HS-27A (cell line): ENCODE measurements at regions not wholly inside any gene's neighbourhood (a gene's known extent, or its start where the extent isn't known, plus 50 kb on each side); places are given as distances from the start of the nearest gene placed in this dataset.

Experiments
- DNase-seq: peaks from one replicate; pipeline ENCODE4 v3.0.0-alpha.2; 2012; ENCODE audit warnings: low read depth, missing footprints

- no peak for DNase-seq
These were observed 62.0 kb upstream of the SMLR1 start for GRCh38 chr6:130765181-130765727.

GRCh38 chr6:130766239-130767144 lies 60.7 kb upstream of the SMLR1 start:
- DNase-seq = no peak

- no peak for DNase-seq
These were observed 57.3 kb upstream of the SMLR1 start for GRCh38 chr6:130769861-130770260.

DNA sequence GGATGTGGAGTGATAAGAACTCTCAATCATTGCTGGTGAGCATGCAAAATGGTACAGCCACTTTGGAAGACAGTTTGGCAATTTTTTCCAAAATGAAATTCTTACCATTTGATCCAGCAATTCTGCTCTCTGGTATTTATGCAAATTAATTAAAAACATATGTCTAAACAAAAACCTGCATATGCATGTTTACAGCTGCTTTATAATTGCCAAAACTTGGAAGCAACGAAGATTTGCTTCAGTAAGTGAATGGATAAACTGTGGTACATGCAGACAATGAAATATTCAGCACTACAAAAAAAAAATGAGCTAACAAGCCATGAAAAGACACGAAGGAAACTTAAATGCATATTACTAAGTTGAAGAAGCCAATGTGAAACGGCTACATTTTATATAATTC lies 55.5 kb upstream of the SMLR1 start:
- no peak for DNase-seq

GRCh38 chr6:130773860-130774259 lies 53.3 kb upstream of the SMLR1 start:
- DNase-seq = no peak

DNA sequence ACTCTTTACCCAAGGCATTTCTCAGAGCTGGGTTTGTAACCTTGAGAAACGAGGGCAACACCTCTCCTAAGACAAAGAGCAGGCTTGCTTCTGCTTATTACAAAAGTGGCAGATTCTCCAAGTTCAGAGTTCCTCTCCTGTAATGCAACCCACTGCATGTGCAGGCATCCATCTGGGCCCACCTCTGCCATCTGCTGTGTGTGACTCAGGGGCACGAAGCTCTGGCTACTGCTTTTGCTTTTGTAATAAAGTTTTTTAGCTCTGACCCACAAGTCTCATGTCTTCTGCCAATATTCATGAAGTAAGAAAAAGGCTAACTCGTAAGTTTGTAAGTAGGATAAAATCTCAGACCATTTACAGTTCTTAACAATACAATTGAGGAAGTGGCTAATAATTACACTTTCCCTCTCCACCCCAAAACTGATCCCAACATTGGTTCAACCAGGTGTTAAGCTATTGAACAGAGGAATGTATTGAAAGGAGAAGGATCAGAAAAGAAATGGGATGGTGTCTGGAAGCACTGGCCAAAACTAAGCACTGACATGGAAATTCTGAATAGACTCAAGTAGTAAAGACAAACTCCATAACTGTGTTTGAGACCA lies 51.7 kb upstream of the SMLR1 start:
- no peak for DNase-seq

- no peak for DNase-seq
These were observed 50.8 kb upstream of the SMLR1 start for GRCh38 chr6:130776287-130776925.
